Heart right ventricle (tissue), 16 donors: ENCODE measurements at regions not wholly inside any gene's neighbourhood (a gene's known extent, or its start where the extent isn't known, plus 50 kb on each side); places are given as distances from the start of the nearest gene placed in this dataset.

Experiments
- ATAC-seq, 8 donors: fragments of 200-7000 bp; cut with Tn5 transposase; one replicate each; pipeline ENCODE4 v1.9.1; 2020; ENCODE audit warnings: mild to moderate bottlenecking in 8 of 8, moderate library complexity in 8 of 8, moderate number of reproducible peaks in 1 of 8
- DNase-seq, 2 donors: peaks; one replicate each; pipeline ENCODE4 v3.0.0-alpha.2; 2020
- H3K27ac ChIP-seq, 10 donors: fragments of 200-600 bp; sonication (generic) in 2 of 10; one replicate each; pipeline versions ENCODE4 v1.5.0 to v1.8.0; 2020 to 2022; ENCODE audit warnings: mild to moderate bottlenecking in 3 of 10
- H3K27me3 ChIP-seq, 7 donors: fragments of 200-600 bp; one replicate each; pipeline ENCODE4 v1.8.0; 2021 to 2022; ENCODE audit warnings: mild to moderate bottlenecking in 2 of 7
- H3K36me3 ChIP-seq, 9 donors: fragments of 200-600 bp; sonication (generic) in 1 of 9; one replicate each; pipeline versions ENCODE4 v1.5.0 to v1.8.0; 2020 to 2022; ENCODE audit warnings: mild to moderate bottlenecking in 2 of 9
- H3K4me1 ChIP-seq, 9 donors: fragments of 200-600 bp; sonication (generic) in 1 of 9; one replicate each; pipeline versions ENCODE4 v1.5.0 to v1.8.0; 2020 to 2022; ENCODE audit warnings: mild to moderate bottlenecking in 4 of 9
- H3K4me3 ChIP-seq, 10 donors: fragments of 200-600 bp; sonication (generic) in 2 of 10; one replicate each; pipeline versions ENCODE4 v1.5.0 to v1.8.0; 2020 to 2022; ENCODE audit warnings: mild to moderate bottlenecking in 7 of 10, moderate library complexity in 2 of 10
- H3K9me3 ChIP-seq, 11 donors: fragments of 200-600 bp in 10 of 11; sonication (generic) in 2 of 11; one replicate each; pipeline versions ENCODE4 v1.5.0 to v1.8.0; 2013 to 2022; ENCODE audit warnings: mild to moderate bottlenecking in 2 of 11, control low read depth in 1 of 11, moderate library complexity in 1 of 11
- WGBS, 2 donors: extraction: QIAGEN DNeasy Blood & Tissue Kit; methylation state at CpG; one replicate each; pipeline ENCODE4 v1.1.7; 2013; ENCODE audit warnings: inconsistent platforms in 1 of 2; 5-methylcytosine and 5-hydroxymethylcytosine counted together
- intact Hi-C, 10 donors: fragments of 100-400 bp; cut with DNase I; formaldehyde crosslinking; loops; one replicate each; pipeline versions ENCODE4 v1.11.1 to v1.14.2; 2022
- TF ChIP-seq, protein P1 (sequence below), 9 donors: fragments of 200-600 bp; sonication (generic) in 2 of 9; IDR thresholded peaks; one replicate each; pipeline versions ENCODE4 v1.5.0 to v1.8.0; 2021 to 2022; ENCODE audit warnings: antibody characterized with exemption in 9 of 9, mild to moderate bottlenecking in 5 of 9, moderate library complexity in 1 of 9
- donor health status: Arrhythmogenic right ventricular cardiomyopathy.
- donor health status: ischemic (EF 13 %, LVEDD 7.1; RV severe dilation, severe dysfunction).
- donor health status: healthy with polysubstance abuse.
- donor health status: DM: no; HTN: yes; CAD: no.
- donor health status: DM: no; HTN: no; CAD: no.
- donor health status: ischemic (EF 25% LVEDD 6.9; RV normal size, moderate dysfunction).
- donor health status: ischemic (EF 25% LVEDD 5.7; RV mildly dilated, moderate dysfunction).
- donor health status: healthy.
- donor health status: DM: yes; HTN: yes; CAD: no.
- donor health status: Ischemic cardiomyopathy.
- donor health status: ischemic (EF 35%, LVEDD 5.7; RV mildly dilated, moderate dysfunction).
- donor health status: nonischemic (EF 11% LVEDD 7.7; RV severe dilation, severe dysfunction).
- donor health status: DM: yes; HTN: yes; CAD: no.
- donor health status: PGD.
- donor health status: ischemic (EF 29% LVEDD 5.4; RV normal size, mild dysfunction).
- donor health status: nonischemic (EF 23%, LVEDD 6.1; RV moderate dilation, normal function).

DNA sequence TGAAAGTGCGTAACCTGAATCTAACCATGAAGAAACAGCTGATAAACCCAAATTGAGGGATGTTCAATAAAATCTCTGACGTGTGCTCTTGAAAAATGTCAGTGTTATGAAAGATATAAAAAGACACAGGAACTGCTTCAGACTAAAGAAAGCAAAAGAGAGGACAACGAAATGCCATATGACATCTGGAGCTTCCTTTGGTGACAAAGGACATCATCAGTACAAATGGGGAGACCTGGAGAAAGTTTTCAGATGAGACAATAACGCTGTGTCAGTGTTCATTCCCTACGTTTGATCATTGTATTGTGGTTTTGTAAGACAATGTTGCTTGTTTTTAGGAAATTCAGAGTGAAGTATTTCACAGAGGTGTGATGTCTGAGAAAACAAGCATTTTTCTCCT, 125.9 kb upstream of the MAP1LC3B2 start:
- TF ChIP-seq, protein P1, sequence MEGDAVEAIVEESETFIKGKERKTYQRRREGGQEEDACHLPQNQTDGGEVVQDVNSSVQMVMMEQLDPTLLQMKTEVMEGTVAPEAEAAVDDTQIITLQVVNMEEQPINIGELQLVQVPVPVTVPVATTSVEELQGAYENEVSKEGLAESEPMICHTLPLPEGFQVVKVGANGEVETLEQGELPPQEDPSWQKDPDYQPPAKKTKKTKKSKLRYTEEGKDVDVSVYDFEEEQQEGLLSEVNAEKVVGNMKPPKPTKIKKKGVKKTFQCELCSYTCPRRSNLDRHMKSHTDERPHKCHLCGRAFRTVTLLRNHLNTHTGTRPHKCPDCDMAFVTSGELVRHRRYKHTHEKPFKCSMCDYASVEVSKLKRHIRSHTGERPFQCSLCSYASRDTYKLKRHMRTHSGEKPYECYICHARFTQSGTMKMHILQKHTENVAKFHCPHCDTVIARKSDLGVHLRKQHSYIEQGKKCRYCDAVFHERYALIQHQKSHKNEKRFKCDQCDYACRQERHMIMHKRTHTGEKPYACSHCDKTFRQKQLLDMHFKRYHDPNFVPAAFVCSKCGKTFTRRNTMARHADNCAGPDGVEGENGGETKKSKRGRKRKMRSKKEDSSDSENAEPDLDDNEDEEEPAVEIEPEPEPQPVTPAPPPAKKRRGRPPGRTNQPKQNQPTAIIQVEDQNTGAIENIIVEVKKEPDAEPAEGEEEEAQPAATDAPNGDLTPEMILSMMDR (IDR thresholded peaks at IDR 0.05): no peak
- DNase-seq (no peak), ATAC-seq (no peak)
- intact Hi-C loops: loop anchor here in 1 of 10 donors (10.0 kb wide), 1 partner anchor 118 kb away; no protein-coding TSS in a partner anchor
- H3K4me3 ChIP-seq: no peak overlapping the region
- H3K9me3 ChIP-seq: peaks cover 0 to 11% (median 0%) of the 10 kb centered on the region in 11 donors
- 75 to 77% methylated on average over 5 of the region's 5 CpGs for WGBS, 2 donors
- H3K4me1 ChIP-seq: peaks cover 0 to 21% (median 14%) of the 10 kb centered on the region in 9 donors
- H3K27ac ChIP-seq: peak overlapping the region in 1 of 10 donors; percentile 72
- H3K36me3 ChIP-seq: no peaks in the 10 kb centered on the region
- H3K27me3 ChIP-seq: no peaks in the 10 kb centered on the region

DNA sequence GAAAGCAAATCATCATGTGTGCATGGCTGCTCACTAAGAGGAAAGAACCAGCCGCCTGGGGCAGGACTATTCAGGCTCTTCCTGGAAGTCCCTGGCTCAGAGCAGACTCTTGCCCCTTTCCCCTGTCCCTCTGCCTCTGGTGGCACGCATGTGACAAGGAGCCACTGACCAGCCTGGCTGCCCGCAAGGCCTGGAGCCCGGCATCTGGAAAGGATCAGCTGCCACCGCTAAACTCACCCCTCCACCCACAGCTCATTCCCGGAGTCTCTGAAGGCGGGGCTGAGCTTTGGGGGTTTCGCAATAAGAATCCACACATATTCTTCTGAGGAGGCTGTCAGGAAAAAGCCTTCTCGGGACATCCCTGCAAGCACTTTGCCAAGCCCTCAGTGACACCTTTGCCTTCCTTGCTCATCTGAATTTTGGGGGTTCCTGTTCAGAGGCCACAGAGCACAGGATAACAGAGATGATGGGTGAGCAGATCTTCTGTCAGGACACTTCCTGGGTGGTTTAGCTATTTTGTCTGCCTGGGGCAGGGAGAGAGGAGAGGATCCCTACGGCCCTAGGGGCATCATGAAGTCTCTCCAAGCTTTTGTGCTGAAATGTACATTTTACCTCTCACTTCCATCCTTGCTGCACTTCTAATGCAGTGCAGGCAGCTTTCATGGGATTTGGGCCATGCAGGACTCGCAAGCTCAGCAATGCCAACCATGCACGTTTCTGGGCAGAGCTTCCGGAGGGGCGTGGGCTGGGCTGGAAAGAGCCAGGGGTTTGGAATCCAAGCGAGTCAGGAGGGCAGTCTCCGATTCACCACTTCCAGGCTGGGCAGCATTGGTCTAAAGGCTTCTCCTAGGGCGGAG, 124.8 kb upstream of the MAP1LC3B2 start:
- Histone ChIP-seq H3K4me1 (peaks cover 0 to 21% (median 14%) of the 10 kb centered on the region in 9 donors), H3K27ac (peak overlapping the region in 7 of 10 donors; percentile 6 to 72 (median 41)), H3K9me3 (peaks cover 0 to 11% (median 0%) of the 10 kb centered on the region in 11 donors), H3K4me3 (peak overlapping the region in 7 of 10 donors; percentile 11 to 37 (median 23)), H3K36me3 (no peaks in the 10 kb centered on the region), H3K27me3 (no peaks in the 10 kb centered on the region)
- intact Hi-C loops: loop anchor here in 1 of 10 donors (10.0 kb wide), 1 partner anchor 120 kb away; no protein-coding TSS in a partner anchor
- ATAC-seq (peak; percentile 82 to 96 (median 94)), DNase-seq (peak; percentile 75 to 77)
- WGBS, 2 donors: 12 to 22% methylated on average over 17 of the region's 17 CpGs
- TF ChIP-seq, protein P1 (IDR thresholded peaks at IDR 0.05): no peak

DNA sequence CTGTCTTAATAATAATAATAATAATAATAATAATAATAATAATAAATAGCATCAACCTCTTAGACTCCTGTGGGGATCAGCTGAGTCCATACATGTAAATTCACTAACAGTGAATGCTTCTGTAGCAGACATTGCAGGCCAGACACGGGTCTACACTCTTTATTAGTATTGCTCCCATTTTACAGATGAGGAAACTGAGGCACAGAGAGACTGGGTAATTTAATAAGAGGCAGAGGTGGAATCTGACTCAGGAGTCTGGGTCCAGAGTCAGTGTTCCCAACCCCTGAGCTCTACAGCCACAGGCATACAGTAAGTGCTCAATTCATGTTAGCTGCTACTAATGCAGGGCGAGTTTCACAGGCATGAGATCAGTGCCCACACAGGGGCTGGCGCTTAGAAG, 123.2 kb upstream of the MAP1LC3B2 start:
- intact Hi-C loops: loop anchor here in 1 of 10 donors (10.0 kb wide), 1 partner anchor 121 kb away; no protein-coding TSS in a partner anchor
- Histone ChIP-seq H3K4me1 (peaks cover 0 to 26% (median 14%) of the 10 kb centered on the region in 9 donors), H3K9me3 (peaks cover 0 to 11% (median 0%) of the 10 kb centered on the region in 11 donors), H3K36me3 (no peaks in the 10 kb centered on the region), H3K27ac (no peak overlapping the region), H3K4me3 (no peak overlapping the region), H3K27me3 (no peaks in the 10 kb centered on the region)
- no peak for ATAC-seq
- WGBS, 2 donors: 94 to 100% methylated on average over 3 of the region's 3 CpGs
- TF ChIP-seq, protein P1 (IDR thresholded peaks at IDR 0.05): no peak
- DNase-seq: no peak

DNA sequence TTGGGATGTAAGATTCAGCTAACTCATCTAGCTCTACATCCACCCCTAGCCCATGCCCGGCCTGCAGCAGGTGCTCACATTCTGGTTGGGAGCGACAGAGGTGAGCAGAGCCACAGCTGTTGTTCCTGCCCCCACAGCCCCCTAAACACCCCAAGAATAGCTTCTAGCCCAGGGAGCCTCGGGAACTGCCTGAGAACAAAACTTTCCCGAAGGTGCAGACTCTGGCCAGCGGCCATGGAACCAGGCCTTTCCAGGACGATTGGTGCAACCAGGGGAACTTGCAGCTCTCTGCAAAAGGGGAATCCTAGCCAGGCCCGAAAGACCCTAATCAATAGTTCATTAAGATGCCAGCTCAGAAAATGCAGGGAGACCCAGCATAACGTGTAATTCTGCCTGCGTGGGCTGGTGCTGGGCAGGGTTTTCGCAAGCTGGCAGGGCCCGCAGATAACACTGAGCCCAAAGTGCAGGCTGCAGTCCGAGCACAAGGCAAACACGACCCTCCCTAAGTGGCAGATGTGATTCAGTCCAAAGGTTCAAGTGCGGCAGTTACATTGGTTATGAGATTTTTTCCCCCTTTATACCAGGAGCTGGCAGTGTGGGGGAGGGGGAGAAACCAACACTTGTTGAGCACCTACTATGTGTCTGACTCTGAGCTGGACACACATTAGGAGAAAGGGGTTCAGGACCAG, 122.5 kb upstream of the MAP1LC3B2 start:
- no peak overlapping the region for H3K4me3 ChIP-seq
- no peak for ATAC-seq
- TF ChIP-seq, protein P1 (IDR thresholded peaks at IDR 0.05): no peak
- H3K9me3 ChIP-seq: peaks cover 0 to 10% (median 0%) of the 10 kb centered on the region in 11 donors
- H3K4me1 ChIP-seq: peaks cover 0 to 30% (median 14%) of the 10 kb centered on the region in 9 donors
- no peaks in the 10 kb centered on the region for H3K27me3 ChIP-seq
- no peaks in the 10 kb centered on the region for H3K36me3 ChIP-seq
- H3K27ac ChIP-seq: no peak overlapping the region
- 74% methylated on average over 14 of the region's 14 CpGs for WGBS, 2 donors
- intact Hi-C loops: loop anchor here in 1 of 10 donors (10.0 kb wide), 1 partner anchor 122 kb away; no protein-coding TSS in a partner anchor
- no peak for DNase-seq
